Vagina (tissue), 2 donors: ENCODE measurements at regions not wholly inside any gene's neighbourhood (a gene's known extent, or its start where the extent isn't known, plus 50 kb on each side); places are given as distances from the start of the nearest gene placed in this dataset.

Experiments used
- CTCF ChIP-seq, 3 experiments: fragments of 450-650 bp in 2 of 3; fragments of 200-600 bp in 1 of 3; sonication (generic) in 1 of 3; IDR thresholded peaks; one replicate each; pipeline ENCODE4 v1.5.1; 2017 to 2019; ENCODE audit warnings: antibody characterized with exemption in 3 of 3, mild to moderate bottlenecking in 2 of 3, moderate library complexity in 2 of 3
- POLR2A ChIP-seq, 2 donors: fragments of 450-650 bp; IDR thresholded peaks; one replicate each; pipeline ENCODE4 v1.6.1; 2017; ENCODE audit warnings: antibody characterized with exemption in 2 of 2, mild to moderate bottlenecking in 2 of 2, moderate library complexity in 2 of 2
- POLR2AphosphoS5 ChIP-seq, 2 donors: sonication (generic); formaldehyde crosslinking; IDR thresholded peaks; one replicate each; pipeline ENCODE4 v1.9.0; 2017; ENCODE audit warnings: antibody characterized with exemption in 2 of 2, mild to moderate bottlenecking in 2 of 2, low read depth in 1 of 2; ENCODE audit not compliant: insufficient read depth in 1 of 2

GRCh38 chr10:56715262-56715661 lies 354.2 kb upstream of the ZWINT start:
- TF ChIP-seq CTCF (IDR thresholded peaks at IDR 0.05) (no peak), POLR2A (IDR thresholded peaks at IDR 0.05) (no peak), POLR2AphosphoS5 (IDR thresholded peaks at IDR 0.05; ENCODE audit: insufficient read depth in 1 of 2, low read depth in 1 of 2) (no peak)
